SU-DHL-6 (cell line): ENCODE measurements at regions not wholly inside any gene's neighbourhood (a gene's known extent, or its start where the extent isn't known, plus 50 kb on each side); places are given as distances from the start of the nearest gene placed in this dataset.

Experiments used
- H2AFZ ChIP-seq: fragments of 200-600 bp; sonication (generic); 2 replicates; pipeline ENCODE4 v1.6.1; 2014; ENCODE audit warnings: low read depth, mild to moderate bottlenecking, moderate library complexity, mixed read lengths, antibody characterized with exemption, low read length; ENCODE audit not compliant: severe bottlenecking
- H3F3A ChIP-seq: fragments of 200-600 bp; shearing (Covaris generic); 2 replicates; pipeline ENCODE4 v1.6.0; 2016; ENCODE audit warnings: antibody characterized with exemption, mild to moderate bottlenecking; ENCODE audit not compliant: insufficient read depth
- H3K27ac ChIP-seq: fragments of 200-600 bp; sonication (generic); 2 replicates; pipeline ENCODE4 v1.5.1; 2016; ENCODE audit warnings: low read depth, mild to moderate bottlenecking, low read length, moderate library complexity, mixed read lengths
- H3K27me3 ChIP-seq: fragments of 200-600 bp; sonication (generic), shearing (Covaris generic); 2 replicates; pipeline ENCODE4 v1.6.0; 2014; ENCODE audit warnings: mild to moderate bottlenecking, low read length
- H3K36me3 ChIP-seq: fragments of 200-600 bp; sonication (generic); 2 replicates; pipeline ENCODE4 v1.6.1; 2014; ENCODE audit warnings: mild to moderate bottlenecking, low read length, mixed read lengths
- H3K4me2 ChIP-seq: fragments of 300-600, 200-600 bp; shearing (Covaris generic), sonication (generic); 2 replicates; pipeline ENCODE4 v1.6.0; 2014; ENCODE audit warnings: low read length, low read depth, mild to moderate bottlenecking; ENCODE audit not compliant: poor library complexity, severe bottlenecking
- H3K4me3 ChIP-seq: fragments of 200-600 bp; sonication (generic); 2 replicates; pipeline ENCODE4 v1.5.1; 2014; ENCODE audit warnings: antibody characterized with exemption, low read length, mild to moderate bottlenecking, mixed read lengths; ENCODE audit not compliant: insufficient read depth, poor library complexity, severe bottlenecking
- H3K79me2 ChIP-seq: fragments of 200-600 bp; sonication (generic); 2 replicates; pipeline ENCODE4 v1.6.1; 2014; ENCODE audit warnings: mild to moderate bottlenecking, low read length, moderate library complexity; ENCODE audit not compliant: insufficient read depth
- H3K9ac ChIP-seq: fragments of 200-600 bp; sonication (generic); 2 replicates; pipeline ENCODE4 v1.7.0; 2014; ENCODE audit warnings: mild to moderate bottlenecking, low read length
- H3K9me2 ChIP-seq: fragments of 200-600 bp; sonication (generic); replicated peaks from 2 replicates; pipeline ENCODE4 v1.6.1; 2014; ENCODE audit warnings: low read length; ENCODE audit not compliant: insufficient read depth
- H3K9me3 ChIP-seq: fragments of 200-600 bp; sonication (generic); 2 replicates; pipeline ENCODE4 v1.6.1; 2014; ENCODE audit warnings: low read length, mixed read lengths; ENCODE audit not compliant: insufficient read depth
- H4K20me1 ChIP-seq: fragments of 200-600 bp; sonication (generic); 2 replicates; pipeline ENCODE4 v1.6.1; 2014; ENCODE audit warnings: low read depth, mild to moderate bottlenecking, antibody characterized with exemption, low read length, moderate library complexity, mixed read lengths
- EZH2phosphoT487 ChIP-seq: fragments of 200-600 bp; sonication (generic), shearing (Covaris generic); conservative IDR thresholded peaks from 2 replicates; pipeline ENCODE4 v1.6.1; 2018; ENCODE audit warnings: mild to moderate bottlenecking, antibody characterized with exemption, low read length, moderate library complexity, mixed read lengths
- TF ChIP-seq, protein P1 (sequence below): fragments of 200-600 bp; sonication (generic); IDR thresholded peaks from one replicate; pipeline ENCODE4 v1.5.1; 2017; ENCODE audit warnings: antibody characterized with exemption, mild to moderate bottlenecking, low read length, moderate library complexity; ENCODE audit not compliant: insufficient read depth, poor library complexity, severe bottlenecking

DNA sequence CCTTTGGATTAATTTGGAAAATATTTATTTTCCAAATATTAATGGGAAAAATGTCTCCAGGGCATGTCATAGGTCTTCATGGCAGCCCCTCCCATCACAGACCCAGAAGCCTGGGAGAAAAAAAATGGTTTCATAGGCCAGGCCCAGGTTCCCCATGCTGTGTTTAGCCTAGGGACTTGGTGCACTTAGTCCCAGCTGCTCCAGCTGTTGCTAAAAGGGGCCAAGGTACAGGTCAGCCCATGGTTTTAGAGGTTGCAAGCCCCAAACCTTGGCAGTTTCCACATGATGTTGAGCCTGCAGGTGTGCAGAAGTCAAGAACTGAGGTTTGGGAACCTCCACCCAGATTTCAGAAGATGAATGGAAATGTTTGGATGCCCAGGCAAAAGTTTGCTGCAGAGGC lies 309.6 kb downstream of the SOCS6 start:
- Histone ChIP-seq H3K36me3 (no peaks in the 10 kb centered on the region), H3F3A (no peaks in the 10 kb centered on the region), H3K4me3 (no peak overlapping the region), H3K4me2 (no peak overlapping the region), H3K9ac (no peak overlapping the region), H4K20me1 (no peaks in the 10 kb centered on the region), H3K79me2 (no peaks in the 10 kb centered on the region), H3K27me3 (no peaks in the 10 kb centered on the region), H2AFZ (no peak overlapping the region), H3K9me3 (no peaks in the 10 kb centered on the region), H3K9me2 (no peaks in the 10 kb centered on the region), H3K27ac (no peak overlapping the region)
- TF ChIP-seq EZH2phosphoT487: no peak
- TF ChIP-seq, protein P1, sequence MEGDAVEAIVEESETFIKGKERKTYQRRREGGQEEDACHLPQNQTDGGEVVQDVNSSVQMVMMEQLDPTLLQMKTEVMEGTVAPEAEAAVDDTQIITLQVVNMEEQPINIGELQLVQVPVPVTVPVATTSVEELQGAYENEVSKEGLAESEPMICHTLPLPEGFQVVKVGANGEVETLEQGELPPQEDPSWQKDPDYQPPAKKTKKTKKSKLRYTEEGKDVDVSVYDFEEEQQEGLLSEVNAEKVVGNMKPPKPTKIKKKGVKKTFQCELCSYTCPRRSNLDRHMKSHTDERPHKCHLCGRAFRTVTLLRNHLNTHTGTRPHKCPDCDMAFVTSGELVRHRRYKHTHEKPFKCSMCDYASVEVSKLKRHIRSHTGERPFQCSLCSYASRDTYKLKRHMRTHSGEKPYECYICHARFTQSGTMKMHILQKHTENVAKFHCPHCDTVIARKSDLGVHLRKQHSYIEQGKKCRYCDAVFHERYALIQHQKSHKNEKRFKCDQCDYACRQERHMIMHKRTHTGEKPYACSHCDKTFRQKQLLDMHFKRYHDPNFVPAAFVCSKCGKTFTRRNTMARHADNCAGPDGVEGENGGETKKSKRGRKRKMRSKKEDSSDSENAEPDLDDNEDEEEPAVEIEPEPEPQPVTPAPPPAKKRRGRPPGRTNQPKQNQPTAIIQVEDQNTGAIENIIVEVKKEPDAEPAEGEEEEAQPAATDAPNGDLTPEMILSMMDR: no peak

DNA sequence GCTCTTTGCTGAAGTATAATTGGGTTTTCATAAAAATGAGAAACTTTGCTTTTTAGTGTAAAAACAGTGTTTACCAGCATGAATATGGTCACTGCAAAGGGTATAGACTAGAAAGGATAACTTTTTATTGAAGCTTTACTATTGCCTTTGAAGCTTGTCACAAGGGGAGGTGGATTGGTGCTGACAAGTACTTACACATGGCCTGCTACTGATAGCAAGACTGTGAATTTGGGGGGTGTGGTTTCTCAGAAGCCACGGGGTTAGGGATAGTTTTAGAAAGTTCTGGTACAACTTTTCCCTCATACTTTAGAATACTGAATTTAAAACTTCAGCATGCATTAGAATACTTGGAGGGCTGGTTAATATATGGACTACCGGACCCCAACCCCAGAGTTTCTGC lies 294.1 kb downstream of the SOCS6 start:
- Histone ChIP-seq H3K27ac (no peak overlapping the region), H3K36me3 (no peaks in the 10 kb centered on the region), H3K4me3 (no peak overlapping the region), H2AFZ (no peak overlapping the region), H3K9ac (no peak overlapping the region), H3K9me3 (no peaks in the 10 kb centered on the region), H3F3A (no peaks in the 10 kb centered on the region), H3K4me2 (no peak overlapping the region), H3K9me2 (no peaks in the 10 kb centered on the region; the same call in 1 of the 2 replicates), H3K27me3 (no peaks in the 10 kb centered on the region), H4K20me1 (no peaks in the 10 kb centered on the region), H3K79me2 (no peaks in the 10 kb centered on the region)
- no peak for TF ChIP-seq EZH2phosphoT487
- TF ChIP-seq, protein P1: no peak

DNA sequence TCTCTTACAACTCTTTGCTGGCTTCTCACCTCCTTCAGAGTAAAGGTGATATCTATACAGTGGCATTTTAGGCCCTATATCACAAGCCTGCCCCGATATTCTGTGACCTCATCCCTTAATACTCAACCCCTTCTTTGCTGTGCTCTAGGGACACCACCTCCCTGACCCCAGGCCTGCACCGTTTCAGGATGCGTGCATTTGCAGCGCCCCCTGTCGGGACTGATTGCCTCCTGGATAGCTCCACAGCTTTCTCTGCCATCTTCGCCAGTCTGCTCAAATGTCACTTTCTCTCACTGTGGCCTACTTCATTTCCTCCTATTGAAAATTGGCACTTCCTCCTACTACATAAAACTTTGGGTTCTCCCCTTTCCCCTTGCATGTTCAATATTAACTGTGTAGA lies 289.6 kb downstream of the SOCS6 start:
- H2AFZ ChIP-seq: no peak overlapping the region
- H3K9me3 ChIP-seq: no peaks in the 10 kb centered on the region

More for the DNA sequence above, 289.6 kb downstream of the SOCS6 start:
- Histone ChIP-seq H3K9me2 (no peaks in the 10 kb centered on the region), H4K20me1 (no peaks in the 10 kb centered on the region), H3K4me3 (no peak overlapping the region), H3K36me3 (no peaks in the 10 kb centered on the region), H3K27me3 (no peaks in the 10 kb centered on the region), H3K4me2 (no peak overlapping the region), H3K27ac (no peak overlapping the region), H3K79me2 (no peaks in the 10 kb centered on the region), H3K9ac (no peak overlapping the region), H3F3A (no peaks in the 10 kb centered on the region)
- TF ChIP-seq, protein P1: peak; percentile 27
- no peak for TF ChIP-seq EZH2phosphoT487
